Activated T-cell treated with anti-CD3 and anti-CD28 coated beads, Interleukin-2, amount 50 U/mL, for 24 hours (primary cell): ENCODE measurements at regions not wholly inside any gene's neighbourhood (a gene's known extent, or its start where the extent isn't known, plus 50 kb on each side); places are given as distances from the start of the nearest gene placed in this dataset.
"Not testable (repeated sequence)": the region's sequence is repeated elsewhere in the genome, so short reads cannot be mapped to it uniquely, and the experiment has no call there.

Source experiments
- DNase-seq: peaks from one replicate; pipeline ENCODE4 v3.0.0-alpha.2; 2020
- H3K27ac Mint-ChIP-seq: 2 replicates; pipeline ENCODE4 v1.8.0; 2020; ENCODE audit warnings: mild to moderate bottlenecking, mixed read lengths
- H3K27me3 Mint-ChIP-seq: 2 replicates; pipeline ENCODE4 v1.8.0; 2020; ENCODE audit warnings: mixed read lengths
- H3K36me3 Mint-ChIP-seq: 2 replicates; pipeline ENCODE4 v1.8.0; 2020; ENCODE audit warnings: low read depth, mixed read lengths
- H3K4me1 Mint-ChIP-seq: 2 replicates; pipeline ENCODE4 v1.8.0; 2020; ENCODE audit warnings: low read depth, mixed read lengths
- H3K4me3 Mint-ChIP-seq: 2 replicates; pipeline ENCODE4 v1.8.0; 2020; ENCODE audit warnings: mild to moderate bottlenecking, moderate library complexity, mixed read lengths
- H3K9me3 Mint-ChIP-seq: 2 replicates; pipeline ENCODE4 v1.8.0; 2020; ENCODE audit warnings: mixed read lengths

GRCh38 chr3:106969596-106969995 is 407.6 kb upstream of the CCDC54 start:
- H3K36me3 Mint-ChIP-seq, result no peaks in the 10 kb centered on the region
- no peak overlapping the region for H3K4me3 Mint-ChIP-seq
- no peaks in the 10 kb centered on the region for H3K27me3 Mint-ChIP-seq
- H3K4me1 Mint-ChIP-seq, result no peaks in the 10 kb centered on the region
- H3K9me3 Mint-ChIP-seq, result no peaks in the 10 kb centered on the region
- DNase-seq, result no peak
- H3K27ac Mint-ChIP-seq, result no peak overlapping the region

GRCh38 chr3:106981392-106981791 is 395.8 kb upstream of the CCDC54 start:
- no peaks in the 10 kb centered on the region for H3K4me1 Mint-ChIP-seq
- H3K9me3 Mint-ChIP-seq, result no peaks in the 10 kb centered on the region
- no peak overlapping the region for H3K27ac Mint-ChIP-seq
- no peaks in the 10 kb centered on the region for H3K36me3 Mint-ChIP-seq
- no peak overlapping the region for H3K4me3 Mint-ChIP-seq
- no peaks in the 10 kb centered on the region for H3K27me3 Mint-ChIP-seq
- DNase-seq, result no peak

- no peak for DNase-seq
- no peaks in the 10 kb centered on the region for H3K4me1 Mint-ChIP-seq
- no peak overlapping the region for H3K4me3 Mint-ChIP-seq
- H3K36me3 Mint-ChIP-seq, result no peaks in the 10 kb centered on the region
- no peak overlapping the region for H3K27ac Mint-ChIP-seq
- no peaks in the 10 kb centered on the region for H3K27me3 Mint-ChIP-seq
- peaks cover 2% of the 10 kb centered on the region for H3K9me3 Mint-ChIP-seq
Observed at GRCh38 chr3:106985721-106986120, 391.5 kb upstream of the CCDC54 start.

DNA sequence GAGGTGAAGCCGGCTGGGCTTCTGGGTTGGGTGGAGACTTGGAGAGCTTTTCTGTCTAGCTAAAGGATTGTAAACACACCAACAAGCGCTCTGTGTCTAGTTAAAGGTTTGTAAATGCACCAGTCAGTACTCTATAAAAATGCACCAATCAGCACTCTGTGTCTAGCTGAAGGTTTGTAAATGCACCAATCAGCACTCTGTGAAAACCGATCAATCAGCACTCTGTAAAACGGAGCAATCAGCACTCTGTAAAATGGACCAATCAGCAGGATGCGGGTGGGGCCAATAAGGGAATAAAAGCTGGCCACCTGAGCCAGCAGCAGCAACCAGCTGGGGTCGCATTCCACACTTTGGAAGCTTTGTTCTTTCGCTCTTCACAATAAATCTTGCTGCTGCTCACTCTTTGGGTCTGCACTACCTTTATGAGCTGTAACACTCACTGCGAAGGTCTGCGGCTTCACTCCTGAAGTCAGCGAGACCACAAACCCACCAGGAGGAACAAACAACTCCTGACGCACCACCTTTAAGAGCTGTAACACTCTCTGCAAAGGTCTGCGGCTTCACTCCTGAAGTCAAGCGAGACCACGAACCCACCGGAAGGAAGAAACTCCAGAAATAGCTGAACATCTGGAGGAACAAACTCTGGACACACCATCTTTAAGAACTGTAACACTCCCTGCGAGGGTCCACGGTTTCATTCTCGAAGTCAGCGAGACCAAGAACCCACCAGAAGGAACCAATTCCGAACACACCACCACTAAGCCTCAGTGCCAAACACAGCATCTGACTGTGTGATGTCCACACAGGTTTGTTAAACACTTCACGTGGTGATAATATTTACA is 378.2 kb upstream of the CCDC54 start:
- H3K27me3 Mint-ChIP-seq, H3K27ac Mint-ChIP-seq, H3K36me3 Mint-ChIP-seq, H3K9me3 Mint-ChIP-seq, H3K4me3 Mint-ChIP-seq: not testable (repeated sequence)
- peak; percentile 31 for DNase-seq
- H3K4me1 Mint-ChIP-seq, result peaks cover 12% of the 10 kb centered on the region

DNA sequence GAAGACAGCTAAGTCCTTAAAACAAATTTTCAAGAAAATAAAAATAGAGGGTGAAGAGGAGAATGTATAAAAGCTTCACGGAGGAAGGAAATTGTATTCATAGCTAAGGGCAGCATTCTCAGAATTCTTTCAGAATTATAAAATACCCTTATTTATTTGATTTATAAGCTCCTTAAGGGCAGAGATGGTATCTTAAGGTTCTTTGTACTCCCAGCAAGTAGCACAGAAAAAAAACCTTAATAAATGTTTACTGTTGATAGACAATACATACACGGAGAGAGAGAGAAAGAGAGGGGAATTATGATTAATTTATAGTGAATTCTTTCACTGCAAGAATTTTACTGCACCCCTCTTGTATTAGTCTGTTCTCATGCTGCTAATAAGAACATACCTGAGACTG is 375.6 kb upstream of the CCDC54 start:
- Mint-ChIP-seq H3K27ac (no peak overlapping the region), H3K9me3 (peaks cover 5% of the 10 kb centered on the region), H3K4me3 (no peak overlapping the region), H3K27me3 (peaks cover 4% of the 10 kb centered on the region), H3K36me3 (no peaks in the 10 kb centered on the region), H3K4me1 (peaks cover 12% of the 10 kb centered on the region)
- DNase-seq, result no peak

GRCh38 chr3:107005352-107005751 is 371.9 kb upstream of the CCDC54 start:
- H3K36me3 Mint-ChIP-seq, H3K4me1 Mint-ChIP-seq, H3K27ac Mint-ChIP-seq, DNase-seq, H3K4me3 Mint-ChIP-seq, H3K27me3 Mint-ChIP-seq, H3K9me3 Mint-ChIP-seq: not testable (repeated sequence)

- no peak overlapping the region for H3K4me3 Mint-ChIP-seq
- no peak overlapping the region for H3K27ac Mint-ChIP-seq
- H3K36me3 Mint-ChIP-seq, result no peaks in the 10 kb centered on the region
- H3K27me3 Mint-ChIP-seq, result no peaks in the 10 kb centered on the region
- no peaks in the 10 kb centered on the region for H3K4me1 Mint-ChIP-seq
- H3K9me3 Mint-ChIP-seq, result no peaks in the 10 kb centered on the region
- DNase-seq, result no peak
Observed at GRCh38 chr3:107008213-107008612, 369.0 kb upstream of the CCDC54 start.

- Mint-ChIP-seq H3K9me3 (peaks cover 4% of the 10 kb centered on the region), H3K36me3 (no peaks in the 10 kb centered on the region), H3K27ac (no peak overlapping the region), H3K4me1 (no peaks in the 10 kb centered on the region), H3K4me3 (no peak overlapping the region), H3K27me3 (no peaks in the 10 kb centered on the region)
- DNase-seq, result no peak
Observed at GRCh38 chr3:107013641-107014040, 363.6 kb upstream of the CCDC54 start.

DNA sequence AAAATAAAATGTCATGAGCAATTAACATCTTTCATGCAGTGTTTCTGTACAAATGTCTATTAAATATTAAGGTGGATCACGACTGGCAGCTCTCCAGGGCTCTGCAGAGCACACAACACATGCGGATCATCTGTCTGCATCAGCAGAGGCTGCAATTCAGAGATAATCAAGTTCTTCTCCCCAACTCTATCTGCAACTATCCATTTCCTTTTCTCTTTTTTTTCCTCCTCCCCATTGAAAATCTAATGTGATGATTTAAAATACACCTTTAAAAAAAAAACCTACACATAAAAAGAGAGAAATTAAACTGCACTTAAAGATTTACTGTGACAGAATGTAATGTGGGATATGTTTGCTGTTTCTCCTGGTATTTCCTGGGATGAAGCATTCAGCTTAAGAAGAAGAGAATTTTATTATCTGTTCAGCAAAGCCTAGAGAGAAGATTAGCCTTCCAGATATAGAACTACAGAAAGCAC is 352.6 kb upstream of the CCDC54 start:
- no peak overlapping the region for H3K27ac Mint-ChIP-seq
- H3K4me3 Mint-ChIP-seq, result no peak overlapping the region
- no peaks in the 10 kb centered on the region for H3K36me3 Mint-ChIP-seq
- no peak for DNase-seq
- no peaks in the 10 kb centered on the region for H3K27me3 Mint-ChIP-seq
- H3K4me1 Mint-ChIP-seq, result no peaks in the 10 kb centered on the region
- H3K9me3 Mint-ChIP-seq, result no peaks in the 10 kb centered on the region

DNA sequence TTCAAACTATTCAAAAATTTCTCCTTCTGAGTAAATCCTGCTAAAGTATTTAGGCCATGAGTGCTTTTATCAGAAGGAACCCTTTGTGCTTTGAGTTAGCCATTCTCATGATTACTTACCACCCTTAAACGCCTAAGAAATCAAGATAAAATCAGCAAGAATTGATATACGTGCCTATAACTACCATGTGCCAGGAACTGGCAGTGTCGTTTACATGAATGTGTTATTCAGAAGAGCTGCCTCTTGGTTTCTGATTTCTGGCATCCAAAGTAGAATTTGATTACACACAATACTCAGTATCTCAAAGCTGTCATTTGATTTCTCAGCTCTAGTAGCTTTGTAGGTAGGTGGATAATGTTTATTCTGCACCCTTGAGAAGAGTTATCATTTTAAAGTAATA is 351.3 kb upstream of the CCDC54 start:
- Mint-ChIP-seq H3K4me1 (no peaks in the 10 kb centered on the region), H3K9me3 (no peaks in the 10 kb centered on the region), H3K4me3 (no peak overlapping the region), H3K27me3 (no peaks in the 10 kb centered on the region), H3K27ac (no peak overlapping the region), H3K36me3 (no peaks in the 10 kb centered on the region)
- no peak for DNase-seq

DNA sequence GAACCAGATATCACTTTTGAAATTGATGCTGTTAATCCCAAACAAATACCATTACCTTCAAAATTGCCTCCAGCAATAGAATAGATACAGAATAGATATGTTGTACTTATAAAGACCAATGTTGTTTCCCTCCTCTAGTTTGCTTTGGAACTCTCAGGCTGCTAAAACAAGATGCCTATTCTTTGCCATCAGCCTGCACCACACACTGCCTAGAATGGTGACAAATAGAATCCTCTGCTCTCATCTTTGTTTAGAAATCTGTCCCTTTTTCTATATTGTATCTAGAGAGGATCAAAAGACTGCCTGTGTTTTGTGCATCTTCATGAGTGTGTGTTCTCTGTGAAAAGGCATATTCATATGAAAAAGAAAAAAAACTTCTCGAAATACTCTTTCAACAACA is 349.2 kb upstream of the CCDC54 start:
- no peak for DNase-seq
- H3K27me3 Mint-ChIP-seq, result no peaks in the 10 kb centered on the region
- H3K36me3 Mint-ChIP-seq, result no peaks in the 10 kb centered on the region
- H3K4me1 Mint-ChIP-seq, result no peaks in the 10 kb centered on the region
- no peak overlapping the region for H3K27ac Mint-ChIP-seq
- no peaks in the 10 kb centered on the region for H3K9me3 Mint-ChIP-seq
- H3K4me3 Mint-ChIP-seq, result no peak overlapping the region

DNA sequence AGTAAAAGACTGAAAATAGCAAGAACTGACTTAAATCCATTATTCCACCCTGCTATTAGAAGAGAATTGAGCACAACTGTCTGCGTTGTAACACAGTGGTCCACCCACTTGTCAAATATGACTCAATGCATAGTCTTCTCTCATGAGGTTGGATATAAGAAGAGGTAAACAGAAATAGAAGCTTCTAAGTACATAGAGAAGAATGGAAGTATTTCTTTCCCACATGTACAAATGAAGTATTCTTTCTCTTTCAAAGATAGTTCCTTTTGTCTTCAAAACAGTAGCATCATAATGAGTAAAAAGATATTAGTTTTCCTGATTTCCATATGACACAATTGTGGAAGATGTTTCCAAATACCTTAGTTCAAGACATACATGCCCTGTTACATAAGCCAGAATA is 348.6 kb upstream of the CCDC54 start:
- Mint-ChIP-seq H3K27ac (no peak overlapping the region), H3K4me3 (no peak overlapping the region), H3K36me3 (no peaks in the 10 kb centered on the region), H3K9me3 (no peaks in the 10 kb centered on the region), H3K27me3 (no peaks in the 10 kb centered on the region), H3K4me1 (no peaks in the 10 kb centered on the region)
- DNase-seq, result no peak

- no peak for DNase-seq
- H3K27me3 Mint-ChIP-seq, result no peaks in the 10 kb centered on the region
- H3K4me3 Mint-ChIP-seq, result no peak overlapping the region
Observed at GRCh38 chr3:107032111-107032510, 345.1 kb upstream of the CCDC54 start.

DNA sequence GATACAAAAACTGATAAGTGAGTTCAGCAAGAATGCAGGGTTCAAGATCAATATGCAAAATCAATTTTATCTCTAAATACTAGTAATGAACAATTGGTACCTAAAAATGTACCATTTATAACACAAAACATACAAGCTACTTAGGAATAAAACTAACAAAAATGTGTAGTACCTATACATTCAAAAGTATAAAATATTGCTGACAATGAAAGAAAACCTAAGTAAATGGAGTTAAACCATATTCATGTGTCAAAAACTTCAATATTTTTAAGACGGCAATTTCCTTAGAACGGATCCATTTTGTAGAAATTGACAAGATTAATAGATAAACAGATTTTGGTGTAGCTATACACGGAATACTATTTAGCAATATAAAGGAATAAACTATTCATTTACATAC is 343.1 kb upstream of the CCDC54 start:
- Mint-ChIP-seq H3K4me1 (no peaks in the 10 kb centered on the region), H3K36me3 (no peaks in the 10 kb centered on the region), H3K27ac (no peak overlapping the region), H3K9me3 (peaks cover 16% of the 10 kb centered on the region), H3K27me3 (no peaks in the 10 kb centered on the region), H3K4me3 (no peak overlapping the region)
- DNase-seq, result no peak

More at GRCh38 chr3:107032111-107032510, 345.1 kb upstream of the CCDC54 start:
- Mint-ChIP-seq H3K9me3 (peaks cover 7% of the 10 kb centered on the region), H3K36me3 (no peaks in the 10 kb centered on the region), H3K27ac (no peak overlapping the region), H3K4me1 (no peaks in the 10 kb centered on the region)

GRCh38 chr3:107035176-107035575 is 342.1 kb upstream of the CCDC54 start:
- no peak overlapping the region for H3K27ac Mint-ChIP-seq
- no peaks in the 10 kb centered on the region for H3K27me3 Mint-ChIP-seq
- DNase-seq, result no peak
- no peaks in the 10 kb centered on the region for H3K4me1 Mint-ChIP-seq
- no peaks in the 10 kb centered on the region for H3K36me3 Mint-ChIP-seq
- peaks cover 16% of the 10 kb centered on the region for H3K9me3 Mint-ChIP-seq
- H3K4me3 Mint-ChIP-seq, result no peak overlapping the region

DNA sequence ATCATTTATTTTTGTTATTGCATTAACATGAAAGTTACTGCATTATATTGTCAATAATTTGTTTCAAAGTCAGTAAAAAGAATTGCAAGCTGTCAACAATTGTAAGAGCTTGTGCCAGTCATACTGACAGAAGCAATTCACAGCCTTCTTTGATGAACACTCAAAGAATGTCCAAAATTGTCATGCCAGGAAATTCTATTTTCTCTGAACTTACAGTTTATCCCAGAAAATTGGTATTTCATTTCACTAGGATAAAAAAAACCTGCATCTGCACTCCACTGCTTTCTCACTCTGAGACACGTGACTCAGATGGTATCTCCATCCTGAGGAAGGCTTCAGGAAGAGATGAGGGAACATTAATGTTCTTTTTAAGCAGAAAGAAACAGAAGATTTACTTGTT is 332.6 kb upstream of the CCDC54 start:
- H3K9me3 Mint-ChIP-seq, result no peaks in the 10 kb centered on the region
- no peaks in the 10 kb centered on the region for H3K4me1 Mint-ChIP-seq

More for the DNA sequence above, 332.6 kb upstream of the CCDC54 start:
- H3K27ac Mint-ChIP-seq, result no peak overlapping the region
- no peak for DNase-seq
- no peaks in the 10 kb centered on the region for H3K36me3 Mint-ChIP-seq
- no peak overlapping the region for H3K4me3 Mint-ChIP-seq
- no peaks in the 10 kb centered on the region for H3K27me3 Mint-ChIP-seq
